GM12878 (cell line): ENCODE measurements at regions not wholly inside any gene's neighbourhood (a gene's known extent, or its start where the extent isn't known, plus 50 kb on each side); places are given as distances from the start of the nearest gene placed in this dataset.

Source experiments
- ATAC-seq: fragments of 200-7000 bp; cut with Tn5 transposase; 3 replicates; pipeline ENCODE4 v1.9.1; 2020; ENCODE audit warnings: mild to moderate bottlenecking, moderate library complexity
- BruUV-seq: library from RNA; stranded (reverse); fragments of 400-500 nt; replicated peaks from 2 replicates; lab custom pipeline; 2021; lab: Mats Ljungman, UMichigan
- CTCF ChIA-PET: fragments of 300-600 bp; sonication (Branson Sonifier 250); formaldehyde crosslinking; extraction: SDS; loops from one replicate; lab custom pipeline; 2021; ENCODE audit warnings: inconsistent platforms; lab: Yijun Ruan, JAX
- POLR2A ChIA-PET: fragments of 350-600 bp; formaldehyde crosslinking; extraction: SDS; loops from one replicate; lab custom pipeline; 2021; ENCODE audit warnings: inconsistent platforms; lab: Charles Lee
- RAD21 ChIA-PET: fragments of 300-600 bp; sonication (Branson Sonifier 250); formaldehyde crosslinking; loops from one replicate; lab custom pipeline; 2023; ENCODE audit warnings: antibody characterized with exemption; ENCODE audit not compliant: unreplicated experiment; lab: Charles Lee
- SMC1A ChIA-PET: fragments of 300-600 bp; sonication (Branson Sonifier 250); formaldehyde crosslinking; loops from one replicate; lab custom pipeline; 2023; ENCODE audit not compliant: unreplicated experiment, uncharacterized antibody; lab: Charles Lee
- DNase-seq: peaks from one replicate; pipeline ENCODE4 v3.0.0-alpha.2; 2011; ENCODE audit warnings: low read depth, low spot score
- FAIRE-seq: peaks from 3 replicates; lab custom pipeline; 2011; peaks lifted over from hg19 to GRCh38; lab: Jason Lieb, UNC
- H2AFZ ChIP-seq: 2 replicates; pipeline ENCODE4 v1.6.0; 2011; ENCODE audit warnings: low read depth, low read length, control low read depth; ENCODE audit not compliant: control insufficient read depth
- H3K27ac ChIP-seq: 2 replicates; pipeline ENCODE4 v1.5.1; 2011; ENCODE audit warnings: control low read depth; ENCODE audit not compliant: control insufficient read depth, insufficient read depth
- H3K27me3 ChIP-seq, 2 experiments: replicated peaks in 1 of 2; 2 replicates each; pipeline versions ENCODE4 v1.6.0 to v1.6.1; 2011; ENCODE audit warnings: low read length in 1 of 2; ENCODE audit not compliant: control insufficient read depth in 2 of 2, insufficient read depth in 2 of 2
- H3K36me3 ChIP-seq, 2 experiments: 2 replicates each; pipeline ENCODE4 v1.5.1; 2011; ENCODE audit warnings: low read length in 1 of 2; ENCODE audit not compliant: control insufficient read depth in 2 of 2, insufficient read depth in 2 of 2
- H3K4me1 ChIP-seq: 2 replicates; pipeline ENCODE4 v1.6.1; 2011; ENCODE audit warnings: mild to moderate bottlenecking, low read length, moderate library complexity, mixed read lengths; ENCODE audit not compliant: control insufficient read depth, insufficient read depth
- H3K4me2 ChIP-seq: 2 replicates; pipeline ENCODE4 v1.6.0; 2011; ENCODE audit warnings: control low read depth; ENCODE audit not compliant: control insufficient read depth, insufficient read depth
- H3K4me3 ChIP-seq: fragments of 200-600 bp; sonication (generic); 2 replicates; pipeline ENCODE4 v1.5.1; 2016
- H3K79me2 ChIP-seq: 2 replicates; pipeline ENCODE4 v1.6.0; 2011; ENCODE audit warnings: low read length; ENCODE audit not compliant: control insufficient read depth, insufficient read depth
- H3K9ac ChIP-seq: 2 replicates; pipeline ENCODE4 v1.8.0; 2011; ENCODE audit warnings: low read length, control low read depth, mixed read lengths; ENCODE audit not compliant: control insufficient read depth, insufficient read depth
- H3K9me3 ChIP-seq: replicated peaks from 3 replicates; pipeline ENCODE4 v1.5.1; 2011; ENCODE audit warnings: mild to moderate bottlenecking, low read length; ENCODE audit not compliant: control insufficient read depth, insufficient read depth
- H4K20me1 ChIP-seq: 2 replicates; pipeline ENCODE4 v1.6.0; 2011; ENCODE audit not compliant: control insufficient read depth, insufficient read depth
- ATF3 ChIP-seq: IDR thresholded peaks from 2 replicates; pipeline ENCODE4 v1.6.1; 2011; ENCODE audit warnings: low read depth, mild to moderate bottlenecking, low read length, moderate library complexity, borderline replicate concordance; ENCODE audit errors: extremely low read depth
- BHLHE40 ChIP-seq, 2 experiments: fragments of 450-650 bp in 1 of 2; IDR thresholded peaks; 2 replicates each; pipeline ENCODE4 v1.6.1; 2011 to 2017; ENCODE audit warnings: low read depth in 2 of 2, borderline replicate concordance in 1 of 2, improper control_type of control experiment in 1 of 2, low read length in 1 of 2, mild to moderate bottlenecking in 1 of 2
- BRCA1 ChIP-seq: IDR thresholded peaks from 2 replicates; pipeline ENCODE4 v1.6.1; 2011; ENCODE audit warnings: low read depth, low read length, improper control_type of control experiment
- CEBPB ChIP-seq, 2 experiments: fragments of 150-350 bp in 1 of 2; IDR thresholded peaks; 2 replicates each; pipeline ENCODE4 v1.6.1; 2012 to 2014; ENCODE audit warnings: low read depth in 2 of 2, low read length in 2 of 2, borderline replicate concordance in 1 of 2, inconsistent platforms in 1 of 2
- ESRRA ChIP-seq: IDR thresholded peaks from 2 replicates; pipeline ENCODE4 v1.6.1; 2012; ENCODE audit warnings: mild to moderate bottlenecking, low read length, improper control_type of control experiment
- HCFC1 ChIP-seq: fragments of 150-350 bp; IDR thresholded peaks from 2 replicates; pipeline ENCODE4 v1.6.1; 2014; ENCODE audit warnings: low read length
- MEF2B ChIP-seq: fragments of 450-650 bp; IDR thresholded peaks from 2 replicates; pipeline ENCODE4 v1.6.1; 2018; ENCODE audit warnings: mild to moderate bottlenecking, moderate library complexity; ENCODE audit not compliant: partially characterized antibody, poor library complexity, severe bottlenecking
- MXI1 ChIP-seq: fragments of 150-350 bp; IDR thresholded peaks from 2 replicates; pipeline ENCODE4 v1.6.1; 2011; ENCODE audit warnings: low read depth, mild to moderate bottlenecking, inconsistent platforms, low read length, improper control_type of control experiment
- NR2C1 ChIP-seq: fragments of 450-650 bp; IDR thresholded peaks from 2 replicates; pipeline ENCODE4 v1.6.1; 2017; ENCODE audit warnings: antibody characterized with exemption, mild to moderate bottlenecking, moderate library complexity
- RELA ChIP-seq: fragments of 450-650 bp; IDR thresholded peaks from 2 replicates; pipeline ENCODE4 v1.8.0; 2014; ENCODE audit warnings: borderline replicate concordance; ENCODE audit not compliant: partially characterized antibody
- TCF7 ChIP-seq: IDR thresholded peaks from 2 replicates; pipeline ENCODE4 v1.6.1; 2014; ENCODE audit warnings: antibody characterized with exemption, borderline replicate concordance
- WGBS: methylation state at CpG from one replicate; pipeline ENCODE4 v1.1.6; 2016; ENCODE audit warnings: low lambda C conversion rate; ENCODE audit not compliant: insufficient replicate concordance, insufficient coverage; ENCODE audit errors: missing lambda C conversion rate; 5-methylcytosine and 5-hydroxymethylcytosine counted together
- in situ Hi-C: fragments of 300-500 bp; cut with MboI; formaldehyde crosslinking; loops from 9 replicates; pipeline ENCODE4 v1.14.3; 2018; ENCODE audit warnings: mixed read lengths
- intact Hi-C: fragments of 100-400 bp; cut with micrococcal nuclease; formaldehyde crosslinking; loops from one replicate; pipeline ENCODE4 v1.14.2; 2022; ENCODE audit not compliant: unreplicated experiment

- Histone ChIP-seq H3K27me3 (no peaks in the 10 kb centered on the region), H3K36me3 (no peaks in the 10 kb centered on the region), H3K79me2 (no peaks in the 10 kb centered on the region), H3K9me3 (no peaks in the 10 kb centered on the region; the same call in 2 of the 3 replicates), H3K4me1 (no peaks in the 10 kb centered on the region), H3K27ac (no peak overlapping the region), H3K9ac (no peak overlapping the region), H3K4me3 (no peak overlapping the region), H3K4me2 (no peak overlapping the region), H2AFZ (no peak overlapping the region), H4K20me1 (no peaks in the 10 kb centered on the region)
- 12% methylated on average over 9 of the region's 10 CpGs for WGBS
- ChIA-PET CTCF (no interaction called here), POLR2A (no interaction called here), RAD21 (no interaction called here), SMC1A (no interaction called here)
- TF ChIP-seq NR2C1 (no peak), MXI1 (no peak), BHLHE40 (IDR thresholded peaks at IDR 0.05; ENCODE audit: borderline replicate concordance in 1 of 2, low read depth in 2 of 2, low read length in 1 of 2) (no peak), CEBPB (IDR thresholded peaks at IDR 0.05; ENCODE audit: borderline replicate concordance in 1 of 2, low read depth in 2 of 2, low read length in 2 of 2) (no peak), BRCA1 (no peak), TCF7 (no peak), RELA (no peak), MEF2B (no peak), ATF3 (no peak), ESRRA (no peak), HCFC1 (no peak)
- in situ Hi-C loops: no loop called here
- intact Hi-C loops: no loop called here
- BruUV-seq: no TSS peak
- FAIRE-seq (no peak), DNase-seq (no peak), ATAC-seq (no peak)
These were observed 341.0 kb downstream of the TCERG1L start for GRCh38 chr10:130970341-130971122.
